GM12801 (cell line): ENCODE measurements at regions not wholly inside any gene's neighbourhood (a gene's known extent, or its start where the extent isn't known, plus 50 kb on each side); places are given as distances from the start of the nearest gene placed in this dataset.

Experiments used
- CTCF ChIP-seq: IDR thresholded peaks from one replicate; pipeline ENCODE4 v1.5.1; 2011; ENCODE audit warnings: control low read depth; ENCODE audit not compliant: insufficient read length; ENCODE audit errors: extremely low read depth

GRCh38 chr4:170464614-170465197 lies 374.9 kb upstream of the AADAT start:
- no peak for TF ChIP-seq CTCF

GRCh38 chr4:170446782-170447181 lies 357.0 kb upstream of the AADAT start:
- TF ChIP-seq CTCF: no peak

GRCh38 chr4:170428929-170429328 lies 339.2 kb upstream of the AADAT start:
- no peak for TF ChIP-seq CTCF

GRCh38 chr4:170425521-170426143 lies 335.9 kb upstream of the AADAT start:
- TF ChIP-seq CTCF: no peak

- TF ChIP-seq CTCF: no peak
Measured at GRCh38 chr4:170425040-170425439, 335.3 kb upstream of the AADAT start.

- no peak for TF ChIP-seq CTCF
Measured at GRCh38 chr4:170423137-170423536, 333.4 kb upstream of the AADAT start.

GRCh38 chr4:170420255-170420693 lies 330.5 kb upstream of the AADAT start:
- no peak for TF ChIP-seq CTCF
